IMR-90 (cell line): ENCODE measurements at regions not wholly inside any gene's neighbourhood (a gene's known extent, or its start where the extent isn't known, plus 50 kb on each side); places are given as distances from the start of the nearest gene placed in this dataset.

Experiments
- ATAC-seq: fragments of 200-7000 bp; cut with Tn5 transposase; 2 replicates; pipeline ENCODE4 v1.9.1; 2020; ENCODE audit warnings: low read depth, mild to moderate bottlenecking, moderate library complexity
- BruUV-seq: library from RNA; stranded (reverse); fragments of 400-500 nt; replicated peaks from 2 replicates; lab custom pipeline; 2021; lab: Mats Ljungman, UMichigan
- CTCF ChIA-PET: fragments of 300-600 bp; formaldehyde crosslinking; extraction: SDS; loops from one replicate; lab custom pipeline; 2021; ENCODE audit warnings: antibody characterized with exemption; lab: Yijun Ruan, JAX
- POLR2A ChIA-PET: fragments of 300-600 bp; sonication (Branson Sonifier 250); formaldehyde crosslinking; loops from one replicate; lab custom pipeline; 2022; ENCODE audit warnings: antibody characterized with exemption; ENCODE audit not compliant: unreplicated experiment; lab: Charles Lee
- DNase-seq: peaks from one replicate; pipeline ENCODE4 v3.0.0; 2013
- H2AFZ ChIP-seq: replicated peaks from 2 replicates; pipeline ENCODE3; 2013; ENCODE audit warnings: low read length, mild to moderate bottlenecking; ENCODE audit not compliant: poor library complexity
- H2AK5ac ChIP-seq: 2 replicates; pipeline ENCODE4 v1.6.1; 2013; ENCODE audit warnings: low read depth, low read length, inconsistent platforms
- H2AK9ac ChIP-seq: replicated peaks from 2 replicates; pipeline ENCODE3; 2013; ENCODE audit warnings: mild to moderate bottlenecking, low read depth, low read length, moderate library complexity; ENCODE audit not compliant: poor library complexity
- H2BK120ac ChIP-seq: 2 replicates; pipeline ENCODE4 v1.6.1; 2013; ENCODE audit warnings: low read depth, low read length, inconsistent platforms
- H2BK15ac ChIP-seq: 3 replicates; pipeline ENCODE4 v1.6.1; 2013; ENCODE audit warnings: low read depth, low read length, inconsistent platforms
- H2BK20ac ChIP-seq: 2 replicates; pipeline ENCODE4 v1.6.1; 2013; ENCODE audit warnings: low read depth, mild to moderate bottlenecking, inconsistent platforms, low read length, moderate library complexity
- H2BK5ac ChIP-seq: 2 replicates; pipeline ENCODE4 v1.6.1; 2013; ENCODE audit warnings: mild to moderate bottlenecking, low read depth, low read length, inconsistent platforms; ENCODE audit not compliant: poor library complexity, severe bottlenecking
- H3K14ac ChIP-seq: replicated peaks from 2 replicates; pipeline ENCODE4 v1.6.1; 2013; ENCODE audit warnings: low read depth, low read length, inconsistent platforms
- H3K18ac ChIP-seq: 2 replicates; pipeline ENCODE4 v1.6.1; 2013; ENCODE audit warnings: low read depth, low read length, control low read depth
- H3K23ac ChIP-seq: 2 replicates; pipeline ENCODE4 v1.6.1; 2013; ENCODE audit warnings: low read depth, low read length, inconsistent platforms
- H3K27ac ChIP-seq: 2 replicates; pipeline ENCODE4 v1.5.1; 2013; ENCODE audit warnings: mild to moderate bottlenecking, control low read depth, low read length; ENCODE audit not compliant: insufficient read depth
- H3K27me3 ChIP-seq: 2 replicates; pipeline ENCODE4 v1.6.1; 2013; ENCODE audit warnings: low read length; ENCODE audit not compliant: control insufficient read depth, insufficient read depth
- H3K36me3 ChIP-seq: 2 replicates; pipeline ENCODE4 v1.6.1; 2013; ENCODE audit warnings: low read length, mixed read lengths; ENCODE audit not compliant: control insufficient read depth, insufficient read depth
- H3K4ac ChIP-seq: 2 replicates; pipeline ENCODE4 v1.6.1; 2013; ENCODE audit warnings: low read depth, low read length, inconsistent platforms
- H3K4me1 ChIP-seq: 2 replicates; pipeline ENCODE4 v1.6.1; 2013; ENCODE audit warnings: low read length, mixed read lengths; ENCODE audit not compliant: control insufficient read depth, insufficient read depth
- H3K4me2 ChIP-seq: 2 replicates; pipeline ENCODE4 v1.6.1; 2013; ENCODE audit warnings: low read depth, mild to moderate bottlenecking, control low read depth, low read length, moderate library complexity
- H3K4me3 ChIP-seq: 2 replicates; pipeline ENCODE4 v1.5.1; 2013; ENCODE audit warnings: low read depth, mild to moderate bottlenecking, control low read depth, low read length, moderate library complexity; ENCODE audit not compliant: insufficient read depth
- H3K56ac ChIP-seq: 2 replicates; pipeline ENCODE4 v1.6.1; 2013; ENCODE audit warnings: low read length, inconsistent platforms; ENCODE audit not compliant: insufficient read depth; ENCODE audit errors: extremely low read depth
- H3K79me1 ChIP-seq, 2 experiments: 2 replicates each; pipeline ENCODE4 v1.6.1; 2013; ENCODE audit warnings: low read length in 2 of 2, inconsistent platforms in 1 of 2, low read depth in 1 of 2
- H3K9ac ChIP-seq: 2 replicates; pipeline ENCODE4 v1.6.1; 2013; ENCODE audit warnings: low read depth, low read length, control low read depth
- H3K9me1 ChIP-seq: 2 replicates; pipeline ENCODE4 v1.6.1; 2013; ENCODE audit warnings: low read length, inconsistent platforms; ENCODE audit not compliant: insufficient read depth
- H3K9me3 ChIP-seq: 2 replicates; pipeline ENCODE4 v1.6.1; 2013; ENCODE audit warnings: low read length; ENCODE audit not compliant: control insufficient read depth, insufficient read depth
- H4K20me1 ChIP-seq: 2 replicates; pipeline ENCODE4 v1.6.1; 2013; ENCODE audit warnings: low read length, inconsistent platforms; ENCODE audit not compliant: insufficient read depth
- H4K5ac ChIP-seq: 2 replicates; pipeline ENCODE4 v1.6.1; 2013; ENCODE audit warnings: mild to moderate bottlenecking, low read depth, low read length, control low read depth
- H4K8ac ChIP-seq, 2 experiments: 2 replicates each; pipeline ENCODE4 v1.6.1; 2013; ENCODE audit warnings: low read depth in 2 of 2, low read length in 2 of 2, control low read depth in 1 of 2, inconsistent platforms in 1 of 2
- H4K91ac ChIP-seq: 2 replicates; pipeline ENCODE4 v1.6.1; 2013; ENCODE audit warnings: low read depth, low read length, inconsistent platforms; ENCODE audit not compliant: insufficient read depth
- MXI1 ChIP-seq: IDR thresholded peaks from 2 replicates; pipeline ENCODE4 v1.6.1; 2012; ENCODE audit warnings: low read depth, mild to moderate bottlenecking, low read length, moderate library complexity, borderline replicate concordance
- WGBS, 2 experiments: methylation state at CpG; one replicate each; pipeline versions ENCODE4 v1.1.5 to v1.1.7; 2013; ENCODE audit warnings: missing lambda C conversion rate in 2 of 2; ENCODE audit not compliant: insufficient read length in 1 of 2; ENCODE audit errors: extremely low coverage in 2 of 2; 5-methylcytosine and 5-hydroxymethylcytosine counted together
- dilution Hi-C: fragments of 300-500 bp; cut with HindIII; formaldehyde crosslinking; loops from one replicate; pipeline ENCODE4 v1.14.3; 2018; ENCODE audit warnings: low sequenced_read_pairs; ENCODE audit not compliant: unreplicated experiment
- in situ Hi-C: fragments of 300-500 bp; cut with MboI; formaldehyde crosslinking; loops from 3 replicates; pipeline ENCODE4 v1.14.3; 2019; ENCODE audit warnings: low sequenced_read_pairs, inconsistent platforms, mixed read lengths
- intact Hi-C: fragments of 100-400 bp; cut with micrococcal nuclease; formaldehyde crosslinking; loops from 2 replicates; pipeline ENCODE4 v1.10.0; 2022
- TF ChIP-seq, protein P1 (sequence below): fragments of 150-350 bp; IDR thresholded peaks from 2 replicates; pipeline ENCODE4 v1.6.1; 2016; ENCODE audit warnings: low read depth, mild to moderate bottlenecking, low read length, moderate library complexity, borderline replicate concordance

DNA sequence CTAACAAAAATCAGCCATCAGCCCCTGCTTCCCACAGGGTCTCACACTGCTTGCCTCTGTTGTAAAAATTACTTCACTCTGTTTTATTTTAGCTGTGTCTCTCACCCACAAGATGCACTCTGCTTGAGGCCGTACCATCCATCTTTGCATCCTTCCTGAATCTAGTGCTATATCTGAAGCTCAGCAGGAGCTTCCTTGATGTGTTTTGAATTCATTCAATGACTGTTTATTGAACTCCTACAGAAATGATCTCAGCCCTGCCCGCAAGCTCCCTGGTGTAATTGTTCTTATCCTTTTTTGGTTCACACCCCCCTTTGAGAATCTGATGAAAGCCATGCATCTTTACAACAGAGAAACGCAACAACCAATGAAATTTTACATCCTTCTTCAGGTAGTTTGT, 310.2 kb upstream of the ZC3H12C start:
- H3K9ac ChIP-seq = no peak overlapping the region
- ChIA-PET CTCF (interaction anchor here (0.7 kb wide), 1 partner anchor 14 kb away, joined by 3 read pairs; no protein-coding TSS in a partner anchor), POLR2A (no interaction called here)
- no peak overlapping the region for H4K8ac ChIP-seq
- no peaks in the 10 kb centered on the region for H3K9me3 ChIP-seq
- DNase-seq (no peak), ATAC-seq (no peak)
- H2BK15ac ChIP-seq = no peak overlapping the region
- H2BK5ac ChIP-seq = no peak overlapping the region
- no peak overlapping the region for H2AFZ ChIP-seq
- dilution Hi-C loops (no loop called here), in situ Hi-C loops (no loop called here), intact Hi-C loops (no loop called here)
- BruUV-seq = no TSS peak
- no peak overlapping the region for H3K4me2 ChIP-seq
- H4K91ac ChIP-seq = no peak overlapping the region
- H3K4me3 ChIP-seq = no peak overlapping the region
- H3K23ac ChIP-seq = no peak overlapping the region
- H4K20me1 ChIP-seq = no peaks in the 10 kb centered on the region
- no CpG with 5 or more reads among the region's 3 CpGs for WGBS, 2 experiments
- no peak overlapping the region for H2AK9ac ChIP-seq
- no peak overlapping the region for H2BK20ac ChIP-seq
- no peak overlapping the region for H2AK5ac ChIP-seq
- no peak overlapping the region for H2BK120ac ChIP-seq
- no peak overlapping the region for H3K18ac ChIP-seq
- no peaks in the 10 kb centered on the region for H3K4me1 ChIP-seq
- H3K14ac ChIP-seq = no peak overlapping the region
- no peaks in the 10 kb centered on the region for H3K36me3 ChIP-seq
- no peak overlapping the region for H3K27ac ChIP-seq
- no peaks in the 10 kb centered on the region; the same call in 1 of the 2 replicates for H3K27me3 ChIP-seq
- H4K5ac ChIP-seq = no peak overlapping the region
- H3K56ac ChIP-seq = no peak overlapping the region
- no peak overlapping the region for H3K4ac ChIP-seq
- no peaks in the 10 kb centered on the region for H3K79me1 ChIP-seq
- H3K9me1 ChIP-seq = no peaks in the 10 kb centered on the region
- TF ChIP-seq, protein P1, sequence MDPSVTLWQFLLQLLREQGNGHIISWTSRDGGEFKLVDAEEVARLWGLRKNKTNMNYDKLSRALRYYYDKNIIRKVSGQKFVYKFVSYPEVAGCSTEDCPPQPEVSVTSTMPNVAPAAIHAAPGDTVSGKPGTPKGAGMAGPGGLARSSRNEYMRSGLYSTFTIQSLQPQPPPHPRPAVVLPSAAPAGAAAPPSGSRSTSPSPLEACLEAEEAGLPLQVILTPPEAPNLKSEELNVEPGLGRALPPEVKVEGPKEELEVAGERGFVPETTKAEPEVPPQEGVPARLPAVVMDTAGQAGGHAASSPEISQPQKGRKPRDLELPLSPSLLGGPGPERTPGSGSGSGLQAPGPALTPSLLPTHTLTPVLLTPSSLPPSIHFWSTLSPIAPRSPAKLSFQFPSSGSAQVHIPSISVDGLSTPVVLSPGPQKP = no peak
- no peak for TF ChIP-seq MXI1
